Mesenchymal stem cell (in vitro differentiated cells and primary cell): ENCODE measurements at regions not wholly inside any gene's neighbourhood (a gene's known extent, or its start where the extent isn't known, plus 50 kb on each side); places are given as distances from the start of the nearest gene placed in this dataset.
"Not testable (repeated sequence)": the region's sequence is repeated elsewhere in the genome, so short reads cannot be mapped to it uniquely, and the experiment has no call there.

ENCODE experiments used
- DNase-seq: peaks from one replicate; pipeline ENCODE4 v3.0.0-alpha.2; 2013
- H2AFZ ChIP-seq: one replicate; pipeline ENCODE4 v1.6.1; 2013; ENCODE audit warnings: low read depth, mild to moderate bottlenecking, control low read depth, inconsistent platforms, low read length, moderate library complexity
- H2AK5ac ChIP-seq: 2 replicates; pipeline ENCODE4 v1.6.1; 2013; ENCODE audit warnings: low read length, moderate library complexity, mild to moderate bottlenecking, inconsistent platforms; ENCODE audit not compliant: severe bottlenecking
- H2BK120ac ChIP-seq: one replicate; pipeline ENCODE4 v1.6.1; 2013; ENCODE audit warnings: low read depth, mild to moderate bottlenecking, inconsistent platforms, low read length, moderate library complexity
- H2BK12ac ChIP-seq, 2 experiments: one replicate each; pipeline ENCODE4 v1.6.1; 2013; ENCODE audit warnings: inconsistent platforms in 2 of 2, low read length in 2 of 2, mild to moderate bottlenecking in 2 of 2, moderate library complexity in 2 of 2, control low read depth in 1 of 2
- H2BK15ac ChIP-seq: one replicate; pipeline ENCODE4 v1.6.1; 2013; ENCODE audit warnings: mild to moderate bottlenecking, low read depth, inconsistent platforms; ENCODE audit not compliant: poor library complexity, severe bottlenecking
- H2BK5ac ChIP-seq: 2 replicates; pipeline ENCODE4 v1.6.1; 2013; ENCODE audit warnings: low read depth, mild to moderate bottlenecking, low read length, control low read depth, inconsistent platforms; ENCODE audit not compliant: poor library complexity, severe bottlenecking
- H3K14ac ChIP-seq, 2 experiments: one replicate each; pipeline ENCODE4 v1.6.1; 2013; ENCODE audit warnings: inconsistent platforms in 2 of 2, low read length in 2 of 2, control low read depth in 1 of 2, mild to moderate bottlenecking in 1 of 2, moderate library complexity in 1 of 2
- H3K18ac ChIP-seq, 2 experiments: one replicate each; pipeline ENCODE4 v1.6.1; 2013; ENCODE audit warnings: inconsistent platforms in 2 of 2, low read length in 2 of 2, control low read depth in 1 of 2, low read depth in 1 of 2, mild to moderate bottlenecking in 1 of 2
- H3K23ac ChIP-seq, 2 experiments: one replicate each; pipeline ENCODE4 v1.6.1; 2013; ENCODE audit warnings: inconsistent platforms in 2 of 2, low read length in 2 of 2, mild to moderate bottlenecking in 2 of 2, moderate library complexity in 2 of 2, control low read depth in 1 of 2
- H3K27ac ChIP-seq: 2 replicates; pipeline ENCODE4 v1.5.1; 2013; ENCODE audit warnings: mild to moderate bottlenecking, moderate library complexity, low read length, control low read depth, inconsistent platforms; ENCODE audit not compliant: poor library complexity, severe bottlenecking
- H3K27me3 ChIP-seq, 2 experiments: 2 replicates each; pipeline versions ENCODE4 v1.6.1 to v1.7.0; 2013; ENCODE audit warnings: low read length in 2 of 2, mild to moderate bottlenecking in 2 of 2, moderate library complexity in 2 of 2, control low read depth in 1 of 2, inconsistent platforms in 1 of 2; ENCODE audit not compliant: control insufficient read depth in 1 of 2, insufficient read depth in 1 of 2
- H3K36me3 ChIP-seq, 2 experiments: 2 replicates each; pipeline versions ENCODE4 v1.6.1 to v1.7.0; 2013; ENCODE audit warnings: low read length in 2 of 2, control low read depth in 1 of 2, inconsistent platforms in 1 of 2, low read depth in 1 of 2, mild to moderate bottlenecking in 1 of 2; ENCODE audit not compliant: insufficient read depth in 2 of 2, control insufficient read depth in 1 of 2
- H3K4ac ChIP-seq, 2 experiments: one replicate each; pipeline ENCODE4 v1.6.1; 2013; ENCODE audit warnings: inconsistent platforms in 2 of 2, low read length in 2 of 2, mild to moderate bottlenecking in 2 of 2, moderate library complexity in 2 of 2, control low read depth in 1 of 2, low read depth in 1 of 2
- H3K4me1 ChIP-seq: 2 replicates; pipeline ENCODE4 v1.6.1; 2013; ENCODE audit warnings: low read depth, low read length, control low read depth; ENCODE audit not compliant: control insufficient read depth, insufficient read depth
- H3K4me2 ChIP-seq: 2 replicates; pipeline ENCODE4 v1.6.1; 2013; ENCODE audit warnings: low read length, mild to moderate bottlenecking, inconsistent platforms; ENCODE audit not compliant: poor library complexity, severe bottlenecking
- H3K4me3 ChIP-seq, 2 experiments: 2 replicates each; pipeline versions ENCODE4 v1.5.1 to v1.7.0; 2013; ENCODE audit warnings: low read length in 2 of 2, mild to moderate bottlenecking in 2 of 2, control low read depth in 1 of 2, low read depth in 1 of 2; ENCODE audit not compliant: insufficient read depth in 1 of 2
- H3K79me1 ChIP-seq: replicated peaks from 2 replicates; pipeline ENCODE4 v1.6.1; 2013; ENCODE audit warnings: mild to moderate bottlenecking, control low read depth, low read length, inconsistent platforms; ENCODE audit not compliant: poor library complexity, severe bottlenecking
- H3K9ac ChIP-seq: 2 replicates; pipeline ENCODE4 v1.7.0; 2013; ENCODE audit warnings: mild to moderate bottlenecking, low read length, moderate library complexity
- H3K9me3 ChIP-seq: 2 replicates; pipeline ENCODE4 v1.7.0; 2013; ENCODE audit warnings: mild to moderate bottlenecking, low read length; ENCODE audit not compliant: control insufficient read depth
- H4K8ac ChIP-seq: one replicate; pipeline ENCODE4 v1.6.1; 2013; ENCODE audit warnings: inconsistent platforms, mild to moderate bottlenecking, low read length, moderate library complexity
- H4K91ac ChIP-seq: one replicate; pipeline ENCODE4 v1.6.1; 2013; ENCODE audit warnings: mild to moderate bottlenecking, low read length, inconsistent platforms
- WGBS: methylation state at CpG from one replicate; pipeline ENCODE4 v1.1.7; 2013; ENCODE audit warnings: mixed read lengths; 5-methylcytosine and 5-hydroxymethylcytosine counted together

GRCh38 chr19:23597661-23598060 lies 89.4 kb downstream of the ZNF675 start:
- H3K27ac ChIP-seq, result no peak overlapping the region
- H3K4ac ChIP-seq, result no peak overlapping the region
- peaks cover 38% of the 10 kb centered on the region for H3K9me3 ChIP-seq
- no peak overlapping the region for H2BK5ac ChIP-seq
- no peaks in the 10 kb centered on the region for H3K4me1 ChIP-seq
- no peak overlapping the region for H2BK15ac ChIP-seq
- no peak for DNase-seq
- no peaks in the 10 kb centered on the region for H3K27me3 ChIP-seq
- no peak overlapping the region for H3K14ac ChIP-seq
- no peak overlapping the region for H3K18ac ChIP-seq
- no peak overlapping the region for H3K23ac ChIP-seq
- H2AK5ac ChIP-seq, result no peak overlapping the region
- WGBS, result no CpG with 5 or more reads among the region's 2 CpGs
- no peaks in the 10 kb centered on the region for H3K36me3 ChIP-seq
- H3K9ac ChIP-seq, result no peak overlapping the region
- no peak overlapping the region for H4K8ac ChIP-seq
- no peak overlapping the region for H2BK120ac ChIP-seq
- H3K4me3 ChIP-seq, result no peak overlapping the region
- no peak overlapping the region for H2BK12ac ChIP-seq
- H4K91ac ChIP-seq, result no peak overlapping the region
- no peaks in the 10 kb centered on the region for H3K79me1 ChIP-seq
- no peak overlapping the region for H3K4me2 ChIP-seq
- H2AFZ ChIP-seq, result no peak overlapping the region

DNA sequence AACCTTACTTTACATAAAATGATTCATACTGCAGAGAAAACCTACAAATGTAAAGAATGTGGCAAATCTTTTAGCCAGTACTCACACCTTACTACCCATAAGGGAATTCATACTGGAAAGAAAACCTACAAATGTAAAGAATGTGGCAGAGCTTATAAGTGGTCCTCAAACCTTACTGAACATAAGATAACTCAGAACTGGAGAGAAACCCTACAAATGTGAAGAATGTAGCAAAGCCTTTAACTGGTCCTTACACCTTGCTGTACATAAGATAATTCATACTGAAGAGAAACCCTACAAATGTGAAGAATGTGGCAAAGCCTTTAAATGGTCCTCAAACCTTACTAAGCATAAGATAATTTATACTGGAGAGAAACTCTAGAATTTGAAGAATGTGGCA lies 90.1 kb downstream of the ZNF675 start:
- no peak overlapping the region for H2BK12ac ChIP-seq
- H3K4me2 ChIP-seq, result no peak overlapping the region
- H4K91ac ChIP-seq, result no peak overlapping the region
- H3K9ac ChIP-seq, result no peak overlapping the region
- no peaks in the 10 kb centered on the region for H3K4me1 ChIP-seq
- no peak overlapping the region for H3K4me3 ChIP-seq
- no peak overlapping the region for H2BK120ac ChIP-seq
- H3K18ac ChIP-seq, result no peak overlapping the region
- H4K8ac ChIP-seq, result no peak overlapping the region
- H3K79me1 ChIP-seq, result no peaks in the 10 kb centered on the region
- no peak for DNase-seq
- H3K4ac ChIP-seq, result no peak overlapping the region
- no peak overlapping the region for H2AK5ac ChIP-seq
- no peaks in the 10 kb centered on the region for H3K27me3 ChIP-seq
- H3K36me3 ChIP-seq, result no peaks in the 10 kb centered on the region
- no peak overlapping the region for H3K27ac ChIP-seq
- no peak overlapping the region for H2BK15ac ChIP-seq
- H2AFZ ChIP-seq, result no peak overlapping the region
- no peak overlapping the region for H3K14ac ChIP-seq
- peaks cover 41% of the 10 kb centered on the region for H3K9me3 ChIP-seq
- no peak overlapping the region for H2BK5ac ChIP-seq
- H3K23ac ChIP-seq, result no peak overlapping the region

DNA sequence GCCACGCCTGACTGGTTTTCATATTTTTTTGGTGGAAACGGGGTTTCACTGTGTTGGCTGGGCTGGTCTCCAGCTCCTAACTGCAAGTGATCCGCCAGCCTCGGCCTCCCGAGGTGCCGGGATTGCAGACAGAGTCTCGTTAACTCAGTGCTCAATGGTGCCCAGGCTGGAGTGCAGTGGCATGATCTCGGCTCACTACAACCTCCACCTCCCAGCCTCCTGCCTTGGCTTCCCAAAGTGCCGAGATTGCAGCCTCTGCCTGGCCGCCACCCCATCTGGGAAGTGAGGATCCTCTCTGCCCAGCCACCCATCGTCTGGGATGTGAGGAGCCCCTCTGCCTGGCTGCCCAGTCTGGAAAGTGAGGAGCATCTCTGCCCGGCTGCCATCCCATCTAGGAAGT lies 92.7 kb downstream of the ZNF675 start:
- H2BK15ac ChIP-seq, H4K8ac ChIP-seq, H3K27me3 ChIP-seq, H4K91ac ChIP-seq, H2BK12ac ChIP-seq, H3K27ac ChIP-seq, H3K79me1 ChIP-seq, H2AK5ac ChIP-seq, H2BK120ac ChIP-seq, H3K4me1 ChIP-seq, H3K23ac ChIP-seq, H2AFZ ChIP-seq, H3K4ac ChIP-seq, H3K36me3 ChIP-seq, H2BK5ac ChIP-seq, DNase-seq, H3K18ac ChIP-seq, H3K4me3 ChIP-seq, H3K9ac ChIP-seq, H3K14ac ChIP-seq, H3K4me2 ChIP-seq: not testable (repeated sequence)
- H3K9me3 ChIP-seq, result peaks cover 53% of the 10 kb centered on the region
- 90% methylated on average over 9 of the region's 12 CpGs for WGBS

GRCh38 chr19:23587546-23587945 lies 99.5 kb downstream of the ZNF675 start:
- Histone ChIP-seq H3K4ac (no peak overlapping the region), H3K79me1 (no peaks in the 10 kb centered on the region), H3K14ac (no peak overlapping the region), H3K36me3 (no peaks in the 10 kb centered on the region), H2AFZ (no peak overlapping the region), H4K8ac (no peak overlapping the region), H4K91ac (no peak overlapping the region), H3K9ac (no peak overlapping the region), H3K4me1 (no peaks in the 10 kb centered on the region), H3K18ac (no peak overlapping the region), H2BK15ac (no peak overlapping the region), H3K27me3 (no peaks in the 10 kb centered on the region), H3K23ac (no peak overlapping the region), H2BK5ac (no peak overlapping the region), H2AK5ac (no peak overlapping the region), H3K27ac (no peak overlapping the region), H2BK120ac (no peak overlapping the region), H2BK12ac (no peak overlapping the region), H3K4me3 (no peak overlapping the region), H3K4me2 (no peak overlapping the region), H3K9me3 (peaks cover 52% of the 10 kb centered on the region)
- DNase-seq, result no peak
